Left lung (tissue), 4 donors: ENCODE measurements at regions not wholly inside any gene's neighbourhood (a gene's known extent, or its start where the extent isn't known, plus 50 kb on each side); places are given as distances from the start of the nearest gene placed in this dataset.

Experiments
- ATAC-seq: fragments of 200-7000 bp; cut with Tn5 transposase; one replicate; pipeline ENCODE4 v1.9.1; 2020; ENCODE audit warnings: moderate library complexity
- DNase-seq, 4 donors: peaks; one replicate each; pipeline ENCODE4 v3.0.0-alpha.2; 2013 to 2020
- H3K27ac ChIP-seq, 2 donors: fragments of 200-600 bp; sonication (generic) in 1 of 2; one replicate each; pipeline versions ENCODE4 v1.5.0 to v1.8.0; 2020 to 2021
- H3K27me3 ChIP-seq, 2 donors: fragments of 200-600 bp; sonication (generic) in 1 of 2; one replicate each; pipeline versions ENCODE4 v1.5.0 to v1.8.0; 2020 to 2021
- H3K36me3 ChIP-seq, 2 donors: fragments of 200-600 bp; sonication (generic) in 1 of 2; one replicate each; pipeline versions ENCODE4 v1.5.0 to v1.8.0; 2020 to 2021
- H3K4me1 ChIP-seq, 2 donors: fragments of 200-600 bp; one replicate each; pipeline ENCODE4 v1.8.0; 2021
- H3K4me3 ChIP-seq, 2 donors: fragments of 200-600 bp; sonication (generic) in 1 of 2; one replicate each; pipeline versions ENCODE4 v1.5.0 to v1.8.0; 2020 to 2021; ENCODE audit warnings: mild to moderate bottlenecking in 1 of 2
- H3K9me3 ChIP-seq, 2 donors: fragments of 200-600 bp; sonication (generic) in 1 of 2; one replicate each; pipeline versions ENCODE4 v1.5.0 to v1.8.0; 2020 to 2021
- CTCF ChIP-seq, 2 donors: fragments of 200-600 bp; sonication (generic) in 1 of 2; IDR thresholded peaks; one replicate each; pipeline versions ENCODE4 v1.5.0 to v1.8.0; 2021; ENCODE audit warnings: antibody characterized with exemption in 2 of 2
- intact Hi-C, 2 donors: fragments of 100-400 bp; cut with DNase I; formaldehyde crosslinking; loops; one replicate each; pipeline versions ENCODE4 v1.11.2 to v1.14.2; 2022
- donor health status: DM: no; HTN: yes; CAD: no.
- donor health status: DM: no; HTN: no; CAD: no.

DNA sequence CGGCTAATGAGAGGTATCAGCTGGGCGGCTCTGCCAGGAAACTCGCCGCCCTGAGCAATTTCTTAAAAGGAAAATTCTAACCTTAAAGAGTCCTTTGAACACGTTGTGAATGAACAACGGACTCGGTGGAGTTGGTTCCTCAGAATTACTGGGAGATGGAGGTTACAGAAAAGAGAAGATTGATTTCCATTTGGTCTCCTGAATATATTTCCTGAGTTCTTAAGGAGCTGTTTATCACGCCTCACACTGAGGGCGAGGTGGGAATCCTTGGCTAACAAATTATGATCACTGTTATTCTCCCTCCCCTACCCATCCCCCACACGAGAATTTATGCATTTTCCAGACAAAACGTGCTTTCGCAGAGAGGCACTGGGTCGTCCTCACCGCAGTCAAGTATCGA is 194.5 kb upstream of the C14orf180 start:
- Histone ChIP-seq H3K4me1 (no peaks in the 10 kb centered on the region), H3K27me3 (peaks cover 0 to 23% of the 10 kb centered on the region in 2 donors), H3K36me3 (no peaks in the 10 kb centered on the region), H3K4me3 (no peak overlapping the region), H3K9me3 (peaks cover 0 to 12% of the 10 kb centered on the region in 2 donors), H3K27ac (no peak overlapping the region)
- no peak for TF ChIP-seq CTCF (IDR thresholded peaks at IDR 0.05)
- no peak for DNase-seq
- intact Hi-C loops, result no loop called here
- ATAC-seq, result no peak

- H3K27ac ChIP-seq, result no peak overlapping the region
- H3K27me3 ChIP-seq, result peaks cover 0 to 21% of the 10 kb centered on the region in 2 donors
- H3K9me3 ChIP-seq, result peaks cover 0 to 12% of the 10 kb centered on the region in 2 donors
- no peak for ATAC-seq
- H3K36me3 ChIP-seq, result no peaks in the 10 kb centered on the region
- DNase-seq, result peak in 2 of 4 donors; percentile 22 to 44
- no peak for TF ChIP-seq CTCF (IDR thresholded peaks at IDR 0.05)
- H3K4me1 ChIP-seq, result no peaks in the 10 kb centered on the region
- intact Hi-C loops, result no loop called here
- no peak overlapping the region for H3K4me3 ChIP-seq
Measured at GRCh38 chr14:104385531-104386101, 193.9 kb upstream of the C14orf180 start.

DNA sequence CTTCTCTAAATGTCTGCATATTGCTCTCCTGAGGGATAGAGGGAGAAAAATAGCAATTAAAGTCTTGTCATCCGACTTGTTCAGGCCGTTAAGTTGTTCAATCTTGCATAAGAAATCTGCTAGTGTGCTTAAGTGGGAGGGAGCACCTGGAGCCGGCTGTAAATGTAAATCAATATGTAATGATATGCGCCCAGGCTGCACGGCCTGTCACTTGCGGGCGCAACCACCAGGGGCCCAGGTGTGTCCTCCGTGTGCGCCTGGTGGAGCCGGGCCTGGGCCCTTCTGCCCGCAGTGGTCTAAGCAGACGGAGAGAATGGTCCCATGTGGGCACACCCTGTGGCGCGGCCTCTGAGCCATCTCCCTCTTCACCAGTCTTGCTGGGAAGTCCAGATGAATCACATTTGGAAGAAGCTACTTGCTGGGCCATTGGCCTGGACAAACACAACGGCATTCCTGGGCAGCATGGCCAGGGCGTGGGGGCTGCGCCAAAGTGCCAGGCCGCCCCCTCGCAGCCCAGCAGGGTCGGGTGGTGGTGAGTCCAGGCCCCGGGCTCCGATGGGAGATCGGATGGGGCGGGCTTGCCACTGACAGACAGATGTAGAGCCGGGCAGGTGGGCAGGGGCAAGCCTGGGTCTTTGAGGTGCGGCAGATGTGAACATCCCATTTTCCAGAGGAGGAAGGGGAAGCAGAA is 193.3 kb upstream of the C14orf180 start:
- ATAC-seq (no peak), DNase-seq (peak in 2 of 4 donors; percentile 18 to 73)
- H3K27ac ChIP-seq, result no peak overlapping the region
- H3K27me3 ChIP-seq, result peaks cover 0 to 19% of the 10 kb centered on the region in 2 donors
- no peak for TF ChIP-seq CTCF (IDR thresholded peaks at IDR 0.05)
- H3K9me3 ChIP-seq, result peaks cover 0 to 7% of the 10 kb centered on the region in 2 donors
- H3K4me1 ChIP-seq, result no peaks in the 10 kb centered on the region
- H3K36me3 ChIP-seq, result no peaks in the 10 kb centered on the region
- H3K4me3 ChIP-seq, result no peak overlapping the region
- intact Hi-C loops, result no loop called here

DNA sequence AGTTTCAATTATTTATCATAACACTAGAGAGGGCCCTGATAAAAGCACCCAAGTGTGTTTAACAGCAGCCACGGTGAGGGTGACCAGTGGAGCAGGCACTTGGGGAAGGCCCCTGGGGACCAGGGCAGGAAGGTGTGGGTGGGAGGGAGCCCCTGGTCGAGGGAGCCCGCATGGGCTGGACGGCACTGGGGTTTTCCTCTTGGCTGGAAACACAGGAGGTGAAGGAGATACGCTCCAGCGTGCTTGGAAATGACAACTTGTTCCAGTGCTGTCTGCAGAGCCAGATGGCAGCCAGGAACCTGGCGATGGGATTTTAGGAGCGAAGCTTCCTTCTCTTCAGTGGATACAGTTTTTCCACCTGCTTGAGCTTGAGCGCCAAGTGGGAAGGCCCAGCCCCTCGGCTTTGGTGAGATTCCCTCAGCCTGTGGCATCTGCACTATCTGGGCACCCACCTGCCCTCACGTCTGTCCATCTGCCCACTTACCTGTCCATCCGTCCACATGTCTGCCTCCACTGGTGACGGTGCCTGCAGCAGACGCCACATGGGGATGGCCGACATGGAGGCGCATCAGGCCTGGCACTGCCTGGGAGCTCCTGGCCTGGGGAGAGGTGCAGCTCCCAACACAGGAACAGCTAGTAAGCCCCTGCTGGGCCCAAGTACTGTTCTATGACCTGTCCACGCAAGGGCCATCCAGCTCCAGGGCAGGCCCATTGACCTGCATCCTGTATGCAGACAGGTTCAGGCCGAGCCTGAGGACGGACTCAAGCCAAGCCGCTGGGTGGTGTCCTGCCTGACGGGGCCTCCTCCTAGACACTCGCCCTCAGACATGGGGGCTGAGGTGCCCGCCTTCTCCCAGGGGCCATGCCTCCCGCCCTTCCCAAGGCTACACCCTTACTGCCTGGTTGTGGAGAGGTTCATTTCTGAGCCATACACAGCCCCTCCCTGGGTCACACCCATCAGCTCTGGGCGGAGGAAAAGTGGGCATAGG is 192.2 kb upstream of the C14orf180 start:
- no peak overlapping the region for H3K27ac ChIP-seq
- ATAC-seq (no peak), DNase-seq (peak in 2 of 4 donors; percentile 25 to 78)
- no peak for TF ChIP-seq CTCF (IDR thresholded peaks at IDR 0.05)
- no peaks in the 10 kb centered on the region for H3K9me3 ChIP-seq
- H3K4me3 ChIP-seq, result no peak overlapping the region
- H3K27me3 ChIP-seq, result peaks cover 0 to 19% of the 10 kb centered on the region in 2 donors
- intact Hi-C loops, result no loop called here
- H3K36me3 ChIP-seq, result no peaks in the 10 kb centered on the region
- H3K4me1 ChIP-seq, result no peaks in the 10 kb centered on the region
